Osteocyte (in vitro differentiated cells): ENCODE measurements at regions not wholly inside any gene's neighbourhood (a gene's known extent, or its start where the extent isn't known, plus 50 kb on each side); places are given as distances from the start of the nearest gene placed in this dataset.

Experiments used
- DNase-seq: peaks from one replicate; pipeline ENCODE4 v3.0.0; 2021; ENCODE audit warnings: mixed read lengths; ENCODE audit not compliant: unreplicated experiment; ENCODE audit errors: extremely low spot score
- H3K27ac Mint-ChIP-seq: one replicate; pipeline ENCODE4 v1.8.0; 2021; ENCODE audit warnings: mild to moderate bottlenecking, mixed read lengths; ENCODE audit not compliant: unreplicated experiment
- H3K27me3 Mint-ChIP-seq: one replicate; pipeline ENCODE4 v1.8.0; 2021; ENCODE audit warnings: mixed read lengths; ENCODE audit not compliant: unreplicated experiment
- H3K36me3 Mint-ChIP-seq: one replicate; pipeline ENCODE4 v1.8.0; 2021; ENCODE audit warnings: mixed read lengths; ENCODE audit not compliant: unreplicated experiment
- H3K4me1 Mint-ChIP-seq: one replicate; pipeline ENCODE4 v1.8.0; 2021; ENCODE audit warnings: mixed read lengths; ENCODE audit not compliant: unreplicated experiment
- H3K4me3 Mint-ChIP-seq: one replicate; pipeline ENCODE4 v1.8.0; 2021; ENCODE audit warnings: mild to moderate bottlenecking, moderate library complexity, mixed read lengths; ENCODE audit not compliant: unreplicated experiment
- H3K9me3 Mint-ChIP-seq: one replicate; pipeline ENCODE4 v1.8.0; 2021; ENCODE audit warnings: mixed read lengths; ENCODE audit not compliant: unreplicated experiment
- CTCF ChIP-seq: fragments of 200-600 bp; sonication (generic); IDR thresholded peaks from 2 replicates; pipeline ENCODE4 v1.5.0; 2021; ENCODE audit warnings: antibody characterized with exemption, mild to moderate bottlenecking, moderate library complexity

GRCh38 chr6:95660544-95660943, 83.2 kb downstream of the MANEA start:
- DNase-seq: no peak
- Mint-ChIP-seq H3K27me3 (no peaks in the 10 kb centered on the region), H3K36me3 (no peaks in the 10 kb centered on the region), H3K4me1 (no peaks in the 10 kb centered on the region), H3K4me3 (no peak overlapping the region), H3K27ac (no peak overlapping the region), H3K9me3 (no peaks in the 10 kb centered on the region)
- no peak for TF ChIP-seq CTCF

GRCh38 chr6:95670011-95670463, 92.7 kb downstream of the MANEA start:
- no peaks in the 10 kb centered on the region for H3K4me1 Mint-ChIP-seq
- H3K36me3 Mint-ChIP-seq: no peaks in the 10 kb centered on the region
- no peak for DNase-seq
- TF ChIP-seq CTCF: no peak
- H3K27ac Mint-ChIP-seq: no peak overlapping the region
- H3K27me3 Mint-ChIP-seq: no peaks in the 10 kb centered on the region
- peaks cover 21% of the 10 kb centered on the region for H3K9me3 Mint-ChIP-seq
- no peak overlapping the region for H3K4me3 Mint-ChIP-seq

GRCh38 chr6:95676011-95676628, 98.8 kb downstream of the MANEA start:
- H3K36me3 Mint-ChIP-seq: no peaks in the 10 kb centered on the region
- H3K27ac Mint-ChIP-seq: no peak overlapping the region
- no peak for TF ChIP-seq CTCF
- H3K9me3 Mint-ChIP-seq: peaks cover under 1% of the 10 kb centered on the region
- H3K4me1 Mint-ChIP-seq: no peaks in the 10 kb centered on the region
- no peak for DNase-seq
- H3K27me3 Mint-ChIP-seq: no peaks in the 10 kb centered on the region
- H3K4me3 Mint-ChIP-seq: no peak overlapping the region

GRCh38 chr6:95679981-95680380, 102.6 kb downstream of the MANEA start:
- no peaks in the 10 kb centered on the region for H3K4me1 Mint-ChIP-seq
- no peak overlapping the region for H3K4me3 Mint-ChIP-seq
- H3K36me3 Mint-ChIP-seq: no peaks in the 10 kb centered on the region
- no peak overlapping the region for H3K27ac Mint-ChIP-seq
- TF ChIP-seq CTCF: no peak
- no peaks in the 10 kb centered on the region for H3K9me3 Mint-ChIP-seq
- H3K27me3 Mint-ChIP-seq: no peaks in the 10 kb centered on the region
- DNase-seq: no peak

- no peaks in the 10 kb centered on the region for H3K27me3 Mint-ChIP-seq
- H3K4me1 Mint-ChIP-seq: no peaks in the 10 kb centered on the region
- H3K36me3 Mint-ChIP-seq: no peaks in the 10 kb centered on the region
- no peak for TF ChIP-seq CTCF
- no peak overlapping the region for H3K4me3 Mint-ChIP-seq
- DNase-seq: no peak
- H3K27ac Mint-ChIP-seq: no peak overlapping the region
- H3K9me3 Mint-ChIP-seq: no peaks in the 10 kb centered on the region
These were observed 104.4 kb downstream of the MANEA start for GRCh38 chr6:95681736-95682135.
